ENCODE measurements at regions not wholly inside any gene's neighbourhood (a gene's known extent, or its start where the extent isn't known, plus 50 kb on each side); places are given as distances from the start of the nearest gene placed in this dataset.

DNA sequence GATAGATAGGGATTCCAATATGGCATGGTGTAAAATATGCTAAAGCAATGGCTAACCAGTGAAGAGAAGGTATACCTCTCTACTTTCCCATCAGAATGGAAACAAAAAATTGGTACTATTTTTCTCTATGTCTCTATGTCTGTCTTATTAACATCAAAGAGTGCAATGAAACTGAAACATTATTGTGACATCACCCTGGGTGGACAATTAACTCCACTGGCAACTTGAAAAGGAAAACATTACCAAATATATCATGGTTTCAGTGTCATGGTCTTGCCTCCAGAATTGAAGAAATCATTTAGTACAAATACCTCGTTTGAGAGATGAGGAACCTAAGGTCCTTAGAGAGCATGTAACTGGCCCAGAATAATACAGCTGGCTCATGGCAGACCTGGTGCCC, 1132.5 kb upstream of the MAP3K7 start:
- no peak overlapping the region for H3K9ac ChIP-seq (ENCODE audit: insufficient read depth in 1 of 2, low read length in 2 of 2)
- no peaks in the 10 kb centered on the region for H3K4me1 ChIP-seq (ENCODE audit: control insufficient read depth in 5 of 5, insufficient read depth in 5 of 5, low read length in 5 of 5)
- no peaks in the 10 kb centered on the region for H3K9me3 ChIP-seq (ENCODE audit: control insufficient read depth in 4 of 4, insufficient read depth in 3 of 4, low read length in 3 of 4)
- no peaks in the 10 kb centered on the region for H3K27me3 ChIP-seq (ENCODE audit: control insufficient read depth in 3 of 3, insufficient read depth in 3 of 3, low read length in 2 of 3)
- ATAC-seq (ENCODE audit: insufficient read depth, low FRiP score) (no peak), DNase-seq (no peak)
- H3K36me3 ChIP-seq (ENCODE audit: control insufficient read depth in 4 of 4, insufficient read depth in 4 of 4, low read length in 4 of 4), result no peaks in the 10 kb centered on the region
- TF ChIP-seq, protein P1, sequence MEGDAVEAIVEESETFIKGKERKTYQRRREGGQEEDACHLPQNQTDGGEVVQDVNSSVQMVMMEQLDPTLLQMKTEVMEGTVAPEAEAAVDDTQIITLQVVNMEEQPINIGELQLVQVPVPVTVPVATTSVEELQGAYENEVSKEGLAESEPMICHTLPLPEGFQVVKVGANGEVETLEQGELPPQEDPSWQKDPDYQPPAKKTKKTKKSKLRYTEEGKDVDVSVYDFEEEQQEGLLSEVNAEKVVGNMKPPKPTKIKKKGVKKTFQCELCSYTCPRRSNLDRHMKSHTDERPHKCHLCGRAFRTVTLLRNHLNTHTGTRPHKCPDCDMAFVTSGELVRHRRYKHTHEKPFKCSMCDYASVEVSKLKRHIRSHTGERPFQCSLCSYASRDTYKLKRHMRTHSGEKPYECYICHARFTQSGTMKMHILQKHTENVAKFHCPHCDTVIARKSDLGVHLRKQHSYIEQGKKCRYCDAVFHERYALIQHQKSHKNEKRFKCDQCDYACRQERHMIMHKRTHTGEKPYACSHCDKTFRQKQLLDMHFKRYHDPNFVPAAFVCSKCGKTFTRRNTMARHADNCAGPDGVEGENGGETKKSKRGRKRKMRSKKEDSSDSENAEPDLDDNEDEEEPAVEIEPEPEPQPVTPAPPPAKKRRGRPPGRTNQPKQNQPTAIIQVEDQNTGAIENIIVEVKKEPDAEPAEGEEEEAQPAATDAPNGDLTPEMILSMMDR (IDR thresholded peaks at IDR 0.05; ENCODE audit: control extremely low read depth, extremely low read depth), result no peak
- no peak overlapping the region for H3K4me3 ChIP-seq
- WGBS, 2 donors, result 46 to 56% methylated on average over 1 of the region's 1 CpG
- H3K27ac ChIP-seq (ENCODE audit: low read depth in 1 of 2, low read length in 1 of 2), result no peak overlapping the region

DNA sequence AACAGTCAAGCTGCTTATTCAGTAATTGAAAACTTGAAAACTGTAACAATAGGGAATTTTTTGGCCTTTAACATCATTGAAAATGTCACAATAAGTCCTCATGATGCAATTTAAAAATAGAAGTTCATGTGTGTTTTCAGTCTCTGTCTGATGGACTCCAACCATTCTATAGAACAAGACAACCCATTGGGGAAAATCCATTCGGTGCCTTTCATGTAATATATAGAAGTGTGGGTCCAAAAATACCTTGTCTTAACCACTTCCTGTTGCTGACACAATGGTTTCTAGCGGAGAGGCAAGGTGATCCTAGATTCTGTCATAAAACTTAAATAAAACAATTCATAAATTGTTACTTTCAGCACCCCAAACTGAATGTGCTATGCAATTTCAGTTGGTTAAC, 1131.3 kb upstream of the MAP3K7 start:
- ATAC-seq (ENCODE audit: insufficient read depth, low FRiP score) (no peak), DNase-seq (no peak)
- Histone ChIP-seq H3K4me1 (ENCODE audit: control insufficient read depth in 5 of 5, insufficient read depth in 5 of 5, low read length in 5 of 5) (no peaks in the 10 kb centered on the region), H3K9me3 (ENCODE audit: control insufficient read depth in 4 of 4, insufficient read depth in 3 of 4, low read length in 3 of 4) (no peaks in the 10 kb centered on the region), H3K4me3 (no peak overlapping the region), H3K36me3 (ENCODE audit: control insufficient read depth in 4 of 4, insufficient read depth in 4 of 4, low read length in 4 of 4) (no peaks in the 10 kb centered on the region), H3K27ac (ENCODE audit: low read depth in 1 of 2, low read length in 1 of 2) (no peak overlapping the region), H3K9ac (ENCODE audit: insufficient read depth in 1 of 2, low read length in 2 of 2) (no peak overlapping the region), H3K27me3 (ENCODE audit: control insufficient read depth in 3 of 3, insufficient read depth in 3 of 3, low read length in 2 of 3) (no peaks in the 10 kb centered on the region)
- 45 to 51% methylated on average over 2 of the region's 2 CpGs for WGBS, 2 donors
- TF ChIP-seq, protein P1 (IDR thresholded peaks at IDR 0.05; ENCODE audit: control extremely low read depth, extremely low read depth), result no peak

DNA sequence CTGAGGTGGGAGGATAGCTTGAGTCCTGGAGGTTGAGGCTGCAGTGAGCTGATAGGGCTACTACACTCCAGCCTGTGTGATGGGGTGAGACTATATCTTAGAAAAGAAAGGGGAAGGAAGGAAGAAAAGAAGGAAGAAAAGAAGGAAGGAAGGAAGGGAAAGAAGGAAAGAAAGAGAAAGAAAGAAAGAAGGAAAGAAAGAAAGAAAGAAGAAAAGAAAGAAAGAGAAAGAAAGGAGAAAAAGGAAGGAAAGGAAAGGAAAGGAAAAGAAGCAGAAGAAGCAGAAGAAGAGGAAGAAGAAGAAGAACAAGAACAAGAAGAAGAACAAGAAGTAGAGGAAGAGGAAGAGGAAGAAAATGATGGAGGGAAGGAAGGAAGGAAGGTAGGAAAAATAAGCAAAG, 1130.2 kb upstream of the MAP3K7 start:
- Histone ChIP-seq H3K4me3 (no peak overlapping the region), H3K27me3 (ENCODE audit: control insufficient read depth in 3 of 3, insufficient read depth in 3 of 3, low read length in 2 of 3) (no peaks in the 10 kb centered on the region), H3K36me3 (ENCODE audit: control insufficient read depth in 4 of 4, insufficient read depth in 4 of 4, low read length in 4 of 4) (no peaks in the 10 kb centered on the region), H3K9ac (ENCODE audit: insufficient read depth in 1 of 2, low read length in 2 of 2) (no peak overlapping the region), H3K4me1 (ENCODE audit: control insufficient read depth in 5 of 5, insufficient read depth in 5 of 5, low read length in 5 of 5) (no peaks in the 10 kb centered on the region), H3K9me3 (ENCODE audit: control insufficient read depth in 4 of 4, insufficient read depth in 3 of 4, low read length in 3 of 4) (no peaks in the 10 kb centered on the region), H3K27ac (ENCODE audit: low read depth in 1 of 2, low read length in 1 of 2) (no peak overlapping the region)
- TF ChIP-seq, protein P1 (IDR thresholded peaks at IDR 0.05; ENCODE audit: control extremely low read depth, extremely low read depth), result no peak
- DNase-seq (no peak), ATAC-seq (ENCODE audit: insufficient read depth, low FRiP score) (no peak)

DNA sequence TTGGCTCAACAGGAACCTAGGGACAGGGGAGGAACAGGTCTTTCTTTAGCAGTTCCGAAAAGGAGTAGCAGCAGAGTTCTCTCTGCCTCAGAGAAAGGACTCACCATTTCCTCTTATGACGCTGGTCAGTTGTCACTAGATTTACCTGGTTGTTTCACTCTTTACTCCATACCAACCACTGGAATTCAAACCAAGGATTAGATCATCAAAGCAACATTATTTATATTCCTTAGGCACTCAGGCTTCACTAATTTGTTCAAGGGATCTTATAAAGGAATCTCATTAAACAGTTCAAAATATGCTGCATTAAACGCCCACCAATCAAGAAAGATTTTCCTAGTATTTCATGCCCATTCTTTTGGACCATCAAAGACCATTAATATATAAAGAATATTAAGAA, 1129.5 kb upstream of the MAP3K7 start:
- no peak for DNase-seq
- Histone ChIP-seq H3K9me3 (ENCODE audit: control insufficient read depth in 4 of 4, insufficient read depth in 3 of 4, low read length in 3 of 4) (no peaks in the 10 kb centered on the region), H3K9ac (ENCODE audit: insufficient read depth in 1 of 2, low read length in 2 of 2) (no peak overlapping the region), H3K4me3 (no peak overlapping the region), H3K27me3 (ENCODE audit: control insufficient read depth in 3 of 3, insufficient read depth in 3 of 3, low read length in 2 of 3) (no peaks in the 10 kb centered on the region), H3K4me1 (ENCODE audit: control insufficient read depth in 5 of 5, insufficient read depth in 5 of 5, low read length in 5 of 5) (no peaks in the 10 kb centered on the region), H3K36me3 (ENCODE audit: control insufficient read depth in 4 of 4, insufficient read depth in 4 of 4, low read length in 4 of 4) (no peaks in the 10 kb centered on the region), H3K27ac (ENCODE audit: low read depth in 1 of 2, low read length in 1 of 2) (no peak overlapping the region)
- TF ChIP-seq, protein P1 (IDR thresholded peaks at IDR 0.05; ENCODE audit: control extremely low read depth, extremely low read depth), result no peak
- no peak for ATAC-seq (ENCODE audit: insufficient read depth, low FRiP score)
- WGBS, 2 donors, result 84 to 85% methylated on average over 3 of the region's 3 CpGs

Data from lung (tissue), 11 donors.